ENCODE measurements at regions not wholly inside any gene's neighbourhood (a gene's known extent, or its start where the extent isn't known, plus 50 kb on each side); places are given as distances from the start of the nearest gene placed in this dataset.

DNA sequence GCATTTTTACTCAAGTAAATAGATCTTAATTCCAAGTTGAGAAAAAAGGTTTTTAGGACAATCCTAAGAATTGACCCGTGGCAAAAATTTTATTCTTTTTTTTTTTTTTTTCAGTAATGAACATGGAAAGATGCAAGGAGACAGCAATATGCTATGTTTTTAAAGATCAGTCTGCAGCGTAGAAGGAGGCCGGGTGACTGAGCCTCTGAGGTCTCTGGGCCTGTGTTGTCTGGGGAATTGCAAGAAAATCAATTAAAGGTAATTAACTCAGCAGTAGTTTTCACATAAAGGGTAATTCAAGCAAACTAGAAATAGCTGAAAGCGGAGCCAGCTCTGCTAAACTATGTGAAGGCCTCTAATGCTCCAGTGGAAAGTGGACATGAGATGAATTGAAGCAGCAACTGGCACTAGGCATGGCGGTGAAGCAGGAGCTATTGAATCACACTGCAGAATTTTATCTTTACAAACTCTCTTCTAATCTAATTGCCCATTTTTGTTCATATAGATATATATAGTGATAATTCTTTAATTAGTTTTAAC, 285.2 kb upstream of the ITGA1 start:
- Mint-ChIP-seq H3K4me1 (peaks cover 5% of the 10 kb centered on the region), H3K27me3 (ENCODE audit: low read depth, poor library complexity) (peaks cover 4% of the 10 kb centered on the region), H3K9me3 (no peaks in the 10 kb centered on the region), H3K36me3 (ENCODE audit: low read depth) (no peaks in the 10 kb centered on the region), H3K4me3 (no peak overlapping the region), H3K27ac (no peak overlapping the region)
- no peak for DNase-seq
- TF ChIP-seq, protein P1, sequence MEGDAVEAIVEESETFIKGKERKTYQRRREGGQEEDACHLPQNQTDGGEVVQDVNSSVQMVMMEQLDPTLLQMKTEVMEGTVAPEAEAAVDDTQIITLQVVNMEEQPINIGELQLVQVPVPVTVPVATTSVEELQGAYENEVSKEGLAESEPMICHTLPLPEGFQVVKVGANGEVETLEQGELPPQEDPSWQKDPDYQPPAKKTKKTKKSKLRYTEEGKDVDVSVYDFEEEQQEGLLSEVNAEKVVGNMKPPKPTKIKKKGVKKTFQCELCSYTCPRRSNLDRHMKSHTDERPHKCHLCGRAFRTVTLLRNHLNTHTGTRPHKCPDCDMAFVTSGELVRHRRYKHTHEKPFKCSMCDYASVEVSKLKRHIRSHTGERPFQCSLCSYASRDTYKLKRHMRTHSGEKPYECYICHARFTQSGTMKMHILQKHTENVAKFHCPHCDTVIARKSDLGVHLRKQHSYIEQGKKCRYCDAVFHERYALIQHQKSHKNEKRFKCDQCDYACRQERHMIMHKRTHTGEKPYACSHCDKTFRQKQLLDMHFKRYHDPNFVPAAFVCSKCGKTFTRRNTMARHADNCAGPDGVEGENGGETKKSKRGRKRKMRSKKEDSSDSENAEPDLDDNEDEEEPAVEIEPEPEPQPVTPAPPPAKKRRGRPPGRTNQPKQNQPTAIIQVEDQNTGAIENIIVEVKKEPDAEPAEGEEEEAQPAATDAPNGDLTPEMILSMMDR (IDR thresholded peaks at IDR 0.05) = no peak

DNA sequence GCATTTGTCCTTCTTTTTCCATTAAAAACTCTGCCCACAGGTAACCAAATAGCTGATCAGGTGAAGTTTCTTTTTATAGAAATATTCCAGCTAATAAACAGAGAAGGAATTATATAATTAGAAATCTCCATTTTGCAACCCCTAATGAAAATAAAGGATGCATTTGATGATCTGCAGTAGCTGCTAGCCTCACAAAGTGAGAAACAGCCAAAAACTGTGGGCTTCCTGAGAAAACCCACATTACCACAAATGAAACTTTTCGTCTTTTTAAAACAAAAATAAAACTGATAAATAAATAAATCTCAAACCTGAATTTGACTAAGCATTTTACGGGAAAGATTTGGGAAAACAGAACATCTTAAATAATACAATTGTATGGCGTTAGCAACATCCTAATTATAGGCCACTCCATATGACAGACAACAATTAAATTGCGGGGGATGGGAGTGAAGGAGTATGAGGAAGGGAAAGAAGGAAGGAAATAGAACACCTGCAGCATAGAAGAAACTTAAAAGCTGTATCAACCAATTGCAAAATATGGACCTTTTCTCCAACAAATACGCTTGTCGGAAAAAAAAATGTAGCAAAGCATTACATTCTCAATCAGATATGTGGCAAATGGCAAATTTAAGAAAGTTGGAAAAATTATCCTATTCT, 283.0 kb upstream of the ITGA1 start:
- H3K27me3 Mint-ChIP-seq (ENCODE audit: low read depth, poor library complexity) = peaks cover 4% of the 10 kb centered on the region
- H3K27ac Mint-ChIP-seq = no peak overlapping the region
- TF ChIP-seq, protein P1 (IDR thresholded peaks at IDR 0.05) = no peak
- no peak overlapping the region for H3K4me3 Mint-ChIP-seq
- H3K9me3 Mint-ChIP-seq = no peaks in the 10 kb centered on the region
- H3K4me1 Mint-ChIP-seq = peaks cover 5% of the 10 kb centered on the region
- H3K36me3 Mint-ChIP-seq (ENCODE audit: low read depth) = no peaks in the 10 kb centered on the region
- no peak for DNase-seq

DNA sequence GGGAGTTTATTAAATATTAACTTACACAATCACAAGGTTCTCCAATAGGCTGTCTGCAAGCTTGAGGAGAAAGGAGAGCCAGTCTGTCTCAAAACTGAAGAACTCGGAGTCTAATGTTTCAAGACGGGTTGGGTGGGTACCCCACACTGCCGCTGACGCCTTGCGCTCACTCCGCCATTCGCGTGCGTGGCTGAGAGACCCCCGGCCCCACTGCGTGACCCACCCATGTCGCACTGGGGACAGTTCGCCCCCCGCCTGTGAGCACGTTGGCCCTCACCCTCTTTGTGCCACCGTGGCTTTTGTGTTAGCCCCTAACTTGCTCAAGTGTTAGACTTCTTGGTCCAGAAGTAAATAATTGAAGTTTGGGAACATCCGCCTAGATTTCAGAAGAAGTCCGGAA, 270.0 kb upstream of the ITGA1 start:
- TF ChIP-seq, protein P1 (IDR thresholded peaks at IDR 0.05) = no peak
- no peaks in the 10 kb centered on the region for H3K4me1 Mint-ChIP-seq
- no peaks in the 10 kb centered on the region for H3K9me3 Mint-ChIP-seq
- no peak overlapping the region for H3K4me3 Mint-ChIP-seq
- no peak overlapping the region for H3K27ac Mint-ChIP-seq
- no peak for DNase-seq
- no peaks in the 10 kb centered on the region for H3K27me3 Mint-ChIP-seq (ENCODE audit: low read depth, poor library complexity)
- no peaks in the 10 kb centered on the region for H3K36me3 Mint-ChIP-seq (ENCODE audit: low read depth)

- H3K27ac Mint-ChIP-seq = no peak overlapping the region
- H3K4me1 Mint-ChIP-seq = no peaks in the 10 kb centered on the region
- no peak overlapping the region for H3K4me3 Mint-ChIP-seq
- TF ChIP-seq, protein P1 (IDR thresholded peaks at IDR 0.05) = no peak
- no peaks in the 10 kb centered on the region for H3K36me3 Mint-ChIP-seq (ENCODE audit: low read depth)
- no peaks in the 10 kb centered on the region for H3K9me3 Mint-ChIP-seq
- H3K27me3 Mint-ChIP-seq (ENCODE audit: low read depth, poor library complexity) = no peaks in the 10 kb centered on the region
- no peak for DNase-seq
These were observed 267.5 kb upstream of the ITGA1 start for GRCh38 chr5:52520171-52520570.

DNA sequence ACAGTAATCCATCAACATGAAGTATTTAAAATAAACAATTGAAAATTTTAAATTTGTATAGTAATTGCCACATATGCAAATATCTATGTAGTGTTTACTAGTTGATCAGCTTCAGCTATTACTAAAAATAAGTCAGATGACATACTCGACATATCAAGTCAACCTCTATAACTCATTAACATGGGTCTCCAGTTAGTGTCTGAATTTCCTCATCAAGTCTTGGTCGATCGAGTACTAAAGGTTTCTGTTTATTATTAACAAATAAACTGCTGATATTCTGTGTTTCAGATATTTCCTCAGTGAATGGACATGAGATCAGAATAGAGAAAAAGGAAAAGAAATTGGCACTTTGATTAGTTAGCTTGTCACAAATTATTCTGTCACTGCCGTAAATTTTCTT, 266.5 kb upstream of the ITGA1 start:
- H3K27ac Mint-ChIP-seq = no peak overlapping the region
- H3K36me3 Mint-ChIP-seq (ENCODE audit: low read depth) = no peaks in the 10 kb centered on the region
- TF ChIP-seq, protein P1 (IDR thresholded peaks at IDR 0.05) = no peak
- H3K27me3 Mint-ChIP-seq (ENCODE audit: low read depth, poor library complexity) = no peaks in the 10 kb centered on the region
- no peaks in the 10 kb centered on the region for H3K9me3 Mint-ChIP-seq
- no peak overlapping the region for H3K4me3 Mint-ChIP-seq
- no peaks in the 10 kb centered on the region for H3K4me1 Mint-ChIP-seq
- DNase-seq = no peak

- TF ChIP-seq, protein P1 (IDR thresholded peaks at IDR 0.05) = no peak
- Mint-ChIP-seq H3K36me3 (ENCODE audit: low read depth) (no peaks in the 10 kb centered on the region), H3K4me1 (no peaks in the 10 kb centered on the region), H3K4me3 (no peak overlapping the region), H3K9me3 (no peaks in the 10 kb centered on the region), H3K27me3 (ENCODE audit: low read depth, poor library complexity) (no peaks in the 10 kb centered on the region), H3K27ac (no peak overlapping the region)
- no peak for DNase-seq
These were observed 264.0 kb upstream of the ITGA1 start for GRCh38 chr5:52523701-52524100.
